Stomach smooth muscle (tissue), 2 donors: ENCODE measurements at regions not wholly inside any gene's neighbourhood (a gene's known extent, or its start where the extent isn't known, plus 50 kb on each side); places are given as distances from the start of the nearest gene placed in this dataset.

Experiments used
- H3K27ac ChIP-seq: one replicate; pipeline ENCODE4 v1.7.0; 2013; ENCODE audit warnings: mild to moderate bottlenecking, low read length, inconsistent platforms
- H3K27me3 ChIP-seq, 2 donors: one replicate each; pipeline ENCODE4 v1.7.0; 2013; ENCODE audit warnings: low read length in 2 of 2; ENCODE audit not compliant: insufficient read depth in 2 of 2, control insufficient read depth in 1 of 2
- H3K36me3 ChIP-seq, 2 donors: one replicate each; pipeline ENCODE4 v1.7.0; 2013; ENCODE audit warnings: low read length in 2 of 2; ENCODE audit not compliant: control insufficient read depth in 2 of 2, insufficient read depth in 2 of 2
- H3K4me1 ChIP-seq: one replicate; pipeline ENCODE4 v1.7.0; 2013; ENCODE audit warnings: low read length; ENCODE audit not compliant: control insufficient read depth, insufficient read depth
- H3K4me3 ChIP-seq, 2 donors: one replicate each; pipeline ENCODE4 v1.7.0; 2013; ENCODE audit warnings: low read length in 2 of 2
- H3K9ac ChIP-seq, 2 donors: one replicate each; pipeline ENCODE4 v1.7.0; 2013; ENCODE audit warnings: low read length in 2 of 2, mild to moderate bottlenecking in 1 of 2
- H3K9me3 ChIP-seq, 2 donors: one replicate each; pipeline ENCODE4 v1.7.0; 2013; ENCODE audit warnings: low read length in 2 of 2; ENCODE audit not compliant: control insufficient read depth in 2 of 2
- donor health status: healthy.
- donor health status: Pancreatic carcinoma.

GRCh38 chr5:152527358-152528052 is 122.4 kb upstream of the NMUR2 start:
- Histone ChIP-seq H3K9ac (no peak overlapping the region), H3K9me3 (no peaks in the 10 kb centered on the region), H3K4me3 (no peak overlapping the region), H3K36me3 (no peaks in the 10 kb centered on the region), H3K27me3 (no peaks in the 10 kb centered on the region), H3K27ac (no peak overlapping the region), H3K4me1 (no peaks in the 10 kb centered on the region)

GRCh38 chr5:152529440-152529839 is 124.4 kb upstream of the NMUR2 start:
- no peaks in the 10 kb centered on the region for H3K4me1 ChIP-seq
- H3K36me3 ChIP-seq, result no peaks in the 10 kb centered on the region

GRCh38 chr5:152532714-152533113 is 127.6 kb upstream of the NMUR2 start:
- no peaks in the 10 kb centered on the region for H3K4me1 ChIP-seq
- H3K27ac ChIP-seq, result no peak overlapping the region
- no peaks in the 10 kb centered on the region for H3K9me3 ChIP-seq
- no peaks in the 10 kb centered on the region for H3K27me3 ChIP-seq
- no peaks in the 10 kb centered on the region for H3K36me3 ChIP-seq
- no peak overlapping the region for H3K4me3 ChIP-seq
- H3K9ac ChIP-seq, result no peak overlapping the region

More at GRCh38 chr5:152529440-152529839, 124.4 kb upstream of the NMUR2 start:
- Histone ChIP-seq H3K27ac (no peak overlapping the region), H3K4me3 (no peak overlapping the region), H3K27me3 (no peaks in the 10 kb centered on the region), H3K9me3 (no peaks in the 10 kb centered on the region), H3K9ac (no peak overlapping the region)

- Histone ChIP-seq H3K9ac (no peak overlapping the region), H3K9me3 (no peaks in the 10 kb centered on the region), H3K27me3 (no peaks in the 10 kb centered on the region), H3K4me3 (no peak overlapping the region), H3K4me1 (no peaks in the 10 kb centered on the region), H3K36me3 (no peaks in the 10 kb centered on the region), H3K27ac (no peak overlapping the region)
Observed at GRCh38 chr5:152534641-152535040, 129.6 kb upstream of the NMUR2 start.

- Histone ChIP-seq H3K27ac (no peak overlapping the region), H3K9ac (no peak overlapping the region), H3K27me3 (no peaks in the 10 kb centered on the region), H3K36me3 (no peaks in the 10 kb centered on the region), H3K4me1 (no peaks in the 10 kb centered on the region), H3K4me3 (no peak overlapping the region), H3K9me3 (no peaks in the 10 kb centered on the region)
Observed at GRCh38 chr5:152542741-152543140, 137.7 kb upstream of the NMUR2 start.

GRCh38 chr5:152546493-152546892 is 141.4 kb upstream of the NMUR2 start:
- H3K9ac ChIP-seq, result no peak overlapping the region
- H3K4me3 ChIP-seq, result no peak overlapping the region
- no peaks in the 10 kb centered on the region for H3K27me3 ChIP-seq
- no peaks in the 10 kb centered on the region for H3K4me1 ChIP-seq
- no peaks in the 10 kb centered on the region for H3K36me3 ChIP-seq
- H3K27ac ChIP-seq, result no peak overlapping the region
- H3K9me3 ChIP-seq, result no peaks in the 10 kb centered on the region

- H3K9me3 ChIP-seq, result no peaks in the 10 kb centered on the region
- no peak overlapping the region for H3K27ac ChIP-seq
- no peak overlapping the region for H3K4me3 ChIP-seq
- no peaks in the 10 kb centered on the region for H3K4me1 ChIP-seq
- H3K27me3 ChIP-seq, result no peaks in the 10 kb centered on the region
- H3K9ac ChIP-seq, result no peak overlapping the region
- no peaks in the 10 kb centered on the region for H3K36me3 ChIP-seq
Observed at GRCh38 chr5:152547202-152547601, 142.1 kb upstream of the NMUR2 start.

GRCh38 chr5:152549709-152550108 is 144.6 kb upstream of the NMUR2 start:
- H3K4me1 ChIP-seq, result no peaks in the 10 kb centered on the region
- no peak overlapping the region for H3K27ac ChIP-seq
- H3K36me3 ChIP-seq, result no peaks in the 10 kb centered on the region
- no peak overlapping the region for H3K4me3 ChIP-seq
- no peak overlapping the region for H3K9ac ChIP-seq
- H3K27me3 ChIP-seq, result no peaks in the 10 kb centered on the region
- no peaks in the 10 kb centered on the region for H3K9me3 ChIP-seq

GRCh38 chr5:152551061-152551460 is 146.0 kb upstream of the NMUR2 start:
- Histone ChIP-seq H3K4me3 (no peak overlapping the region), H3K27me3 (no peaks in the 10 kb centered on the region), H3K9me3 (no peaks in the 10 kb centered on the region), H3K36me3 (no peaks in the 10 kb centered on the region), H3K9ac (no peak overlapping the region), H3K27ac (no peak overlapping the region), H3K4me1 (no peaks in the 10 kb centered on the region)

GRCh38 chr5:152556784-152557183 is 151.7 kb upstream of the NMUR2 start:
- Histone ChIP-seq H3K27ac (no peak overlapping the region), H3K4me3 (no peak overlapping the region), H3K9me3 (no peaks in the 10 kb centered on the region), H3K27me3 (no peaks in the 10 kb centered on the region), H3K36me3 (no peaks in the 10 kb centered on the region), H3K9ac (no peak overlapping the region), H3K4me1 (no peaks in the 10 kb centered on the region)

- no peak overlapping the region for H3K4me3 ChIP-seq
- no peaks in the 10 kb centered on the region for H3K36me3 ChIP-seq
- H3K9me3 ChIP-seq, result no peaks in the 10 kb centered on the region
- H3K9ac ChIP-seq, result no peak overlapping the region
- no peak overlapping the region for H3K27ac ChIP-seq
- H3K4me1 ChIP-seq, result no peaks in the 10 kb centered on the region
- no peaks in the 10 kb centered on the region for H3K27me3 ChIP-seq
Observed at GRCh38 chr5:152560512-152561137, 155.5 kb upstream of the NMUR2 start.
